GM18867 (cell line): ENCODE measurements at regions not wholly inside any gene's neighbourhood (a gene's known extent, or its start where the extent isn't known, plus 50 kb on each side); places are given as distances from the start of the nearest gene placed in this dataset.

Source experiments
- ATAC-seq: cut with Tn5 transposase; IDR thresholded peaks from one replicate; pipeline ENCODE4 v1.9.1; 2021; ENCODE audit warnings: mild to moderate bottlenecking, moderate library complexity; ENCODE audit not compliant: unreplicated experiment

DNA sequence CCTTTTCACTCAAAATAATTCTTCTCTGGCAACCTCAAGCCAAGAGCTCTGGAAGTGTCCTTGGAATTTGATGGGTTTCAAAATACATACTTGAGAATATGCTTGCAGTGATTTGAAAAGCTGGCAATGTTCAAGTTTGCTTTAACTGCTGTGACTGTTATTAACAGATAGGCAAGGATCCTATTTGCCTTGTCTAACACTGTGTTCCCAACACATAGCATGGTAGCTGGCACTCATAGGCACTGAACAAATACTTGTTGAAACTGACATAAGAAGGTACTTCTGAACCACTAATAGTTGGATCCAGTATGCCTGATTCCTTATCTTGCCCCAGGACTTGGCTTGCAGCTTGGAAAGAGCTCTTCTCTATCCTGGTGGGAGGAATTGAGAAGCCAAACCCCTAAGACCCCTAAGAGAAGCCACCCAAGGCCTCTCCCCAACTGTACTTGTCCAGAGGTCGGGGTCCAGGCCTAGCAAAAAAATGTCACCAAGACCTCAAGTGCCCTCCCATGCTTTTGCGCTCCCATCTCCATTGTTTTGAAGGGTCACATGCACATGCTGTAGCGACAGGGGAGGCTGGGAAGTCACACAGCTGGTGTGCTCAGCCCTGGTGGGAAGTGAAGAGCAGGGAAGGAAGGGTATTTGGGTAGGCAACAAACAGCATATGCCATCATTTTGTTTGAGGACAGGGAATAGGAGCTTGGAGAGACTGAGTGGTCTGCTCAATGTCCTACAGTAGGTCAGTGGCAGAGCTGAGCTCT is 118.4 kb upstream of the HAAO start:
- ATAC-seq = no peak

- no peak for ATAC-seq
Measured at GRCh38 chr2:42909966-42910365, 117.6 kb upstream of the HAAO start.

- ATAC-seq = no peak
Measured at GRCh38 chr2:42908518-42909200, 116.3 kb upstream of the HAAO start.

- no peak for ATAC-seq
Measured at GRCh38 chr2:42907835-42908234, 115.5 kb upstream of the HAAO start.

DNA sequence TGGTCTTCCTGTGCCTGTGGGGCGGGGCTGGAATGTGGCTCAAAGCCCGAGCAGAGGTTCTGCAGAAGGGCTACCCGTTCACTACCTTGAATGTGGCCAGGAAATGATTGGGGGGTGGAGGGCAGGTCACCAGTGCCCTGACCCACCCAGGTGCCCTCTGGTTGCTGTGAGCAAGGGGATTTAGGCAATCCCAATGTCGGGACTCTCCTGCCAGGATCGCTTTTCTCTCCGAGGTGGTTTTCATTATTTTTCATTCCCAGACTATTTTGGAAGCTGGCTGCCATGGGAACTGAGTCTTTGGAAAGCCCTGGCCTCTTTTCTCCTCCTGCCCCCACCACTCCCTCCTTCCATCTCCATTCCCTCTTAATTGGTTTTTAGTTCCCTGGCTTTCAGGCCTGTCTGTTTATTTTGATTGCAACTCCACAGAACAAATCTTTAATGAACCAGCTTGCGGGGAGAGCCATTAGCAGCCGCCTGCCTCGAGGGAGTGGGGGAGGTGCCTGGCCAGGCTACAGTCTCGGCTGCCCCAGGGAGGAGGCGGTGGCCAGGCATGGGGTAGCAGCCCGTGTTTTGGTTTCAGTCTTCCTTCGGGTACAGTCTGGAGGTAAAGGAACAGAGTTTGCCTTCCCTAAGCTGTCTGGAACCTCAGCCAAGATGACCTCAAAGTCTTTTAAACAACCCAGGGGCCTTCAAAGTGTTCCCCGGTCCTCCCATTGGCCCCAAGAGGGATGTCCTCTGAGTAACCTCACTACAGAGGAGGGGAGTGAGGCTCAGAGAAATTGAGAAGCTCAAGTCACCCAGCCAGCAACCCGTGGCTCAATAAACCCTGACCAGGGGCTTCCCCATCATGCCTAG is 114.4 kb upstream of the HAAO start:
- no peak for ATAC-seq

- ATAC-seq = no peak
Measured at GRCh38 chr2:42906111-42906556, 113.8 kb upstream of the HAAO start.

DNA sequence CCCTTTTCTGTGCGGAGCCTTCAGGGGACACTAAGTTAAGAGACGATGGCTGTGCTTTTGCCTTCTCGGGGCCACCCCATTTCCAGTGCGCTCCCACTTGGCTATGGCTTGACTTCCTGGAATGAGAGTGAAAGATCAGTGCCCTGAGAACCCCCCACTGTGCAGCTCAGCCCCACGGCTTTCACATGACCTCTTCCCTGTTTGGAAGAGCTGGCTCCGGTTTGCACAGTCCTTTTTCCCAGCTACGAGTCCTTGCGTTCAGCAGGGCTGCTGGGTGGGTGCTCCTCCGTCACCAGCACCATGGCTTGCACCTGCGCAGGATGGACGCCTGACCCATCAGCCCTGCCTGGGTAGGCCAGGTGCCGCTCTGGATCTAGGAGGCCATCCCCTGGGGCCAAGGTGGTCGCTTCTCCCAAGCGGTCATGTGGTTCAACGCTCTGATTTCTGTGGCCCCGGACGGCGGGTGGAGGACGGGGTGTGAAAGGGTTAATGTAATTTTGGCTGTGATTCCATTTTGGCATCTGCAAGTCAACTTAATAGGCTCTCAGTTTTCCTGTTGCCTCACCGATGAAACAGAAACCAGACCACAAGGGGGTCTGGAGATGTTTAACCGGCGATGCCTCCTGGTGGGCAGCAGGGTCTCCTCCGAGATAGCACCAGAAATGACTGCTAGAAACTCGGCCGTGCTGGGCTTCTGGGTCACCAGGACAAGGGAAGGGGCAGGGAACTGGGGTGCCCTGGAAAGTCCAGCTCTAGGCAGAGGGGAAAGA is 113.1 kb upstream of the HAAO start:
- no peak for ATAC-seq

GRCh38 chr2:42904576-42904876 is 112.1 kb upstream of the HAAO start:
- ATAC-seq = no peak

DNA sequence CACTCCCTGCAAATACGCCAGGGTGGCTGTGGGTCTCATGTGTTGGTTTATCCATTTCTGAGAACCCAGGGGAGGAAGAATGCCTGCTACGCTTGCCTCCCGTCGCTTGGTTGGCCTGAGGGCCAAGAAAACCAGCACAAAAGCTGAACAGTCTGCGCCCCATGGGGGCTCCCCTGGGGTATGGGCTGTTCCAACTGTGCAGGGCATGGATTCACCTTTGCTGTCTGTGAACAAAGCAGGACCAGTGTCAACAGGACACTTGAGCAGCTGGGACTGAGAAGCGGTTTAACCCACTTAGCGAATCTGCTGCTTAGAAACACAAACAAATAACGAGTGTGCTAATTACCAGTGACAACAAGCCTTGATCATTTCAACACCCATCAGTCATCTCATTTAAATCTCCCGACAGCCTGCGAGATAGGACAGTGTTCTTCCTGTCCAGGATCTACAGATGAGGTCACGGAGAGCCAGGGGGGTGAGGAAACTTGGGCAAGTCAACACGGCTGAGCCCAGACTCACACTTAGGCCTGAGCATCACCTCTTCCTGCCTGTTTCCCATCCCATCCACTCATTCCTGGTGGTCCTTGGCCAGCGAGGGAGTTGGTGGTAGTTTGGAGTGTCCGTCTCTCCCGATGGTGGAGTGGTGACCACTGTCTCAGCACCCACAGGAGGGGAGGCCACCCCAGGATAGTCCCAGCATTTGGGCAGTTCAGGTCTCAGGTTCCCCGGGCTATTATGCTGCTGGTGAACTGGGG is 111.6 kb upstream of the HAAO start:
- ATAC-seq = no peak

DNA sequence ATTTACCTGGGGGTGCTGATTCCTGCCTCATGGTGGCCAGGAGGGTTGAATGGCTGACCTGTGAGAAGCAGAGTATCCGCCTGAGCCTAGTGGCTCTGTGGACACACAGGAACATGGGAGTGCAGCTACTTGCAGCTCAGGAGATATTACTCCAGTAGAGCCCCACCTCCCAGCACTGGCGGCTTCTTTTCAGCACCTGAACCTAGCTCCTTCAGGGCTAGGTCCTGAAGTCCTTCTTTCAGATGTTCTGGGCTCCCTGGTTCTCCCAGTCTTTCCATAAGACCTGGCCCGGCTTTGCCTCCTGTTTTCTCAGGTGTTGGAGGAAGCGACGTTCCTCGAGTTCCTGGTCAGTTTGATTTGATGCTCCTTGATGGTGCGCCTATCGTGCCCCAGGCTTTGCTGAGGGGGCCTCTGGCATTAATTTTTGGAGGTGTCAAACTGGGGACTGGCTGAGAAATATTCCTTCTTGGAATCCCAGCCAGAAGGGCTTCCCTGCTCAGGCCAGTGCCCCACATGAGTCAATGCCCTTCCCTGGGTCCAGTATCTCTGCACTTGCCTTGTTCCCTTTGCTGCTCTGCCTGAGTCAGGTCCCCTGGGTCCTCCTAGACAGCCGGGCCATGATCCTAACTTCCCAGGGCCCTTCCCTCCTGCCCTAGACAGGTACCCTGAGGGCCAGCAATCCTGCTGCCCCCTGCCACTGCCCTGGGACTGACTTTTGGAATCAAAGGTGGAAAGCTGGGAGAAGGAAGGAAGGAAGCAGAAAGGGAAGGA is 110.7 kb upstream of the HAAO start:
- ATAC-seq = no peak

GRCh38 chr2:42901076-42901640 is 108.8 kb upstream of the HAAO start:
- ATAC-seq = no peak

DNA sequence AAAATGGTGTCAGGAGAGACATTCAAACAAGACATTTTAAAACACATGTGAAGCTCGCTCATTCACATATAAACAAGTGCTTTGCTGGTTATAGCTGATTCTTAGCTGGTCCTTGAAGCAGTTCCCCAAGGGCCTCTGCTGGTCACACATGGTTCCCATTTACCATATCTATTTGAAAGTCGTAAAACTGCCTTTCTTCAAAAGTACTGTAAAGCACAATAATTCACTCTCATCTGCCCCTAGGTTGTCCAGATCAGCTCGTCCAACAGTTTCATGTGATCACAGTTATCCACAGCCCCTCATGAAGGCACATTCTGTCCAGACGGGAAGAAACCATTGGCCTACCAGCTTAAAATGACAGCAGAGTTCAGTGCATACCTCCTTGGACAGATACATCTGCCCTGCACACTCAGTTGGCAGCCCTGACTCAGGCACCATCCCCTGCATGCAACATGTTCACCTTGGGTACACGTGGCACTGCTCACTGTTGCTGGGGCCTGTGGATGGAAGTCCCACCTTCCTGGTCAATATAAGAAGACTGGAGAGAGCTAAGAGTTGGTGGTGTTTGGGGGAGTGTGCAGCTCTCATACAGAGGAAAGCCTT is 108.0 kb upstream of the HAAO start:
- ATAC-seq = no peak

GRCh38 chr2:42897358-42897757 is 105.0 kb upstream of the HAAO start:
- ATAC-seq = no peak

DNA sequence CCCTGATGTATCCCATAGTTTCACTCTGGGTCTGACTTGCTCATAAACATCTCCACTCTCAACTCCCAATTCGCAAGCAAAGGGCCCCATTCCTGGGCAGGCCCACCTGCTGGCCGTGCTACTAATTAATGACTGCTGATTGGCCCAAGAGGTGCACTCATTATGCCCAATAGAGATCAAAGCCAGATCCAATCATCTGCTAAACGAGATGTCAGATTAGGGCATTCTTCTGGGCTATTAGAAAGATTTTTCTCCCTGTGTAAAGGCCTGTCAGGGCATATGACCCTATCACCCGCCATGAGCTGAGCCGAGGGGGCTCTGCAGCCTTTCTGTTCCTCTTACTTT is 103.4 kb upstream of the HAAO start:
- ATAC-seq = no peak

DNA sequence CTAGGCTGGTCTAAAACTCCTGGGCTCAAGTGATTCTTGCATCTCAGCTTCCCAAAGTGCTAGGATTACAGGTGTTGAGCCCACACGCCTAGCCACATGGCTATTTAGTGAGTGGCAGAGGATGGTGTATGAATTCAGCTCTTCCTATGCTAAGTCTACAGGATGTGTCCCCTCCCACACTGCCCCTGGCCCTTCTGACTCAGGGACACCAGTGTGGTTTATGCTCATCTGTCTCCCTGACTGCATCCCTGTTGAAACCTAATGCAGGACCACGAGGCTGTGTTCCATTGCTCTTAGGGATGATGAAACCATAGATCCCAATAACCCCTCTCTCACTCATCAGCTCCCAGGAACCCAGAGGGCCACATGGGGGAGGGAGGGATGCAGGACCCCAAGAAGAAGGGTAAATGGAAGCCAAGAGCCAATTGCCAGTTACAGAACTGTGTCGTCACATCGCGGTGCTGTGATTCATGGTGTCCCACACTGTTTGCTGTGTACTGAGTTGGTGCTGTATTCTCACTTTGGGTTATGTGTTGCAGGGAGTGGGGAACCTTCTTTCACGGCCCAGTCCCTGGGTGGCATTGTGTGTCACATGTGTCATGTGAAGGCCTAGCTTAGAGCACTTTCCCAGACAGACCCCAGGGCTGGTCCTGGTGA is 102.9 kb upstream of the HAAO start:
- ATAC-seq = no peak

DNA sequence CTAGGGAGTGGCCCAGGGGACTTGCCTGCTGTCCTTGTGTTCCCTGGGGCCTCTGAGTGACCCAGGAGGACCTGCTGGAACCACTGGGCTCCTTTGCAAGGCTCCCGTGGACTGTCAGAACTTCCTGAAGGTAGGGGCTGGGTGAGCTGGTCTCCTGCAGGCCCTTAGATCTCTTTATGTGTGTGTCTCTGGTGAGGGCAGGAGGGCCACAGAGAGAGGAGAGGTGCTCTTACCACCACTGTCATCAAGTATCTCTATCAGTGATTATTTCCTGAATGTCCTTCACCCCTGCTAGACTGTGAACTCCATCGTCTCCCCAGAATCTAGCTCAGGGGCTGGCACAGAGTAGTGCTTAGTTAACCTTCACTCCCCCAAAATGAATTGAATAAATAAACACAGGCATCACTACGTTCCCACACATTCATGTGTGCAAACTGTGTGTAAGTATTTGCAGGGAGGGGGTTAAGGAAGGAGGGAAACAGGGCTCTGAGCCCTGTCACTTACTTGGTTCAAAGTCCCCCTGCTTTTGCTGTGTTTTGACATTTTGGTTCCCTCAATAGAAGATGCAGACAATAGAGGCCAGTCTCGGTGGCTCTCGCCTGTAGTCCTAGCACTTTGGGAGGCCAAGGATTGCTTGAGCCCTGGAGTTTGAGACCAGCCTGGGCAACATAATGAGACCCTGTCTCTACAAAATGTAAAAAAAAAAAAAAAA is 100.8 kb upstream of the HAAO start:
- ATAC-seq = no peak

DNA sequence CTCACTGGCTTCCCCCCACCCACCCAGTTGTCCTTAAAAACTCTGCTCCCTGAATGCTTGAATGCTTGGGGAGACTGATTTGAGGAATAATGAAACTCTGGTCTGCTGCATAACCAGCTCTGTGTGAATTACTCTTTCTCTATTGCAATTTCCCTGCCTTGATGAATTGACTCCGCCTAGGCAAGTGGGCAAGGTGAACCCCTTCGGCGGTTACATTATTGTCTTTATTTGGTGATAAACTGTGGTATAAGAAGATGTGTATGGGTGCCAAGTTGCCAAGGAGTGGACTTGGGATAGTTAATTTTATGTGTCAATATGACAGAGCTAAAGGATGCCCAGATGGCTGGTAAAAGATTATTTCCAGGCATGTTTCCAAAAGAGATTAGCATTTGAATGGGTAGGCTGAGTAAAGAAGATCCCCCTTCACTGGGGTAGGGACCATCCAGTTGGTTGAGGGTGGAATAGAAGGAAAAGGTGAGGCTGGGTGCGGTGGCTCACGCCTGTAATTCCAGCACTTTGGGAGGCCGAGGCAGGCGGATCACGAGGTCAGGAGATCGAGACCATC is 98.5 kb upstream of the HAAO start:
- no peak for ATAC-seq
